HG02588 (cell line): ENCODE measurements at regions not wholly inside any gene's neighbourhood (a gene's known extent, or its start where the extent isn't known, plus 50 kb on each side); places are given as distances from the start of the nearest gene placed in this dataset.

Experiments
- ATAC-seq: cut with Tn5 transposase; IDR thresholded peaks from one replicate; pipeline ENCODE4 v1.9.1; 2021; ENCODE audit warnings: mild to moderate bottlenecking, moderate library complexity; ENCODE audit not compliant: unreplicated experiment

GRCh38 chr12:124371970-124372555, 77.2 kb downstream of the RFLNA start:
- ATAC-seq = no peak

GRCh38 chr12:124371366-124371765, 76.5 kb downstream of the RFLNA start:
- no peak for ATAC-seq

GRCh38 chr12:124370851-124371250, 76.0 kb downstream of the RFLNA start:
- ATAC-seq = no peak

- ATAC-seq = no peak
Observed at GRCh38 chr12:124370384-124370783, 75.5 kb downstream of the RFLNA start.

GRCh38 chr12:124369827-124370378, 75.0 kb downstream of the RFLNA start:
- ATAC-seq = no peak

GRCh38 chr12:124369055-124369826, 74.3 kb downstream of the RFLNA start:
- no peak for ATAC-seq

GRCh38 chr12:124368421-124369032, 73.6 kb downstream of the RFLNA start:
- no peak for ATAC-seq

- ATAC-seq = no peak
Observed at GRCh38 chr12:124365726-124366430, 71.0 kb downstream of the RFLNA start.
